GM21529 (cell line): ENCODE measurements at regions not wholly inside any gene's neighbourhood (a gene's known extent, or its start where the extent isn't known, plus 50 kb on each side); places are given as distances from the start of the nearest gene placed in this dataset.

Experiments
- ATAC-seq: cut with Tn5 transposase; IDR thresholded peaks from one replicate; pipeline ENCODE4 v1.9.1; 2021; ENCODE audit not compliant: unreplicated experiment

- no peak for ATAC-seq
These were observed 292.1 kb downstream of the SETD4 start for GRCh38 chr21:35768187-35768586.

GRCh38 chr21:35764586-35764985 lies 295.7 kb downstream of the SETD4 start:
- no peak for ATAC-seq

GRCh38 chr21:35764077-35764476 lies 296.2 kb downstream of the SETD4 start:
- ATAC-seq = no peak

GRCh38 chr21:35754583-35754982 lies 305.7 kb downstream of the SETD4 start:
- ATAC-seq = no peak

GRCh38 chr21:35753308-35753707 lies 307.0 kb downstream of the SETD4 start:
- ATAC-seq = no peak

- ATAC-seq = no peak
These were observed 309.2 kb downstream of the SETD4 start for GRCh38 chr21:35751171-35751570.

GRCh38 chr21:35749904-35750303 lies 310.4 kb downstream of the SETD4 start:
- no peak for ATAC-seq

GRCh38 chr21:35748678-35749314 lies 311.5 kb downstream of the SETD4 start:
- ATAC-seq = no peak

GRCh38 chr21:35743571-35743970 lies 316.8 kb downstream of the SETD4 start:
- no peak for ATAC-seq

- ATAC-seq = no peak
These were observed 321.9 kb downstream of the SETD4 start for GRCh38 chr21:35738347-35738961.

GRCh38 chr21:35737899-35738346 lies 322.4 kb downstream of the SETD4 start:
- ATAC-seq = no peak

GRCh38 chr21:35737449-35737848 lies 322.9 kb downstream of the SETD4 start:
- no peak for ATAC-seq

GRCh38 chr21:35732788-35733187 lies 327.5 kb downstream of the SETD4 start:
- ATAC-seq = no peak

- ATAC-seq = no peak
These were observed 330.0 kb downstream of the SETD4 start for GRCh38 chr21:35730325-35730724.

GRCh38 chr21:35727830-35728229 lies 332.5 kb downstream of the SETD4 start:
- no peak for ATAC-seq

GRCh38 chr21:35724156-35724555 lies 336.2 kb downstream of the SETD4 start:
- no peak for ATAC-seq

- ATAC-seq = no peak
These were observed 338.6 kb downstream of the SETD4 start for GRCh38 chr21:35721701-35722100.

GRCh38 chr21:35720208-35720731 lies 340.1 kb downstream of the SETD4 start:
- ATAC-seq = no peak

GRCh38 chr21:35719080-35719479 lies 341.2 kb downstream of the SETD4 start:
- no peak for ATAC-seq

- no peak for ATAC-seq
These were observed 343.3 kb downstream of the SETD4 start for GRCh38 chr21:35716876-35717565.

- ATAC-seq = no peak
These were observed 346.4 kb downstream of the SETD4 start for GRCh38 chr21:35713914-35714313.

GRCh38 chr21:35711661-35712060 lies 348.7 kb downstream of the SETD4 start:
- ATAC-seq = no peak
